GM18861 (cell line): ENCODE measurements at regions not wholly inside any gene's neighbourhood (a gene's known extent, or its start where the extent isn't known, plus 50 kb on each side); places are given as distances from the start of the nearest gene placed in this dataset.

Experiments
- ATAC-seq: cut with Tn5 transposase; IDR thresholded peaks from one replicate; pipeline ENCODE4 v1.9.1; 2021; ENCODE audit not compliant: unreplicated experiment

DNA sequence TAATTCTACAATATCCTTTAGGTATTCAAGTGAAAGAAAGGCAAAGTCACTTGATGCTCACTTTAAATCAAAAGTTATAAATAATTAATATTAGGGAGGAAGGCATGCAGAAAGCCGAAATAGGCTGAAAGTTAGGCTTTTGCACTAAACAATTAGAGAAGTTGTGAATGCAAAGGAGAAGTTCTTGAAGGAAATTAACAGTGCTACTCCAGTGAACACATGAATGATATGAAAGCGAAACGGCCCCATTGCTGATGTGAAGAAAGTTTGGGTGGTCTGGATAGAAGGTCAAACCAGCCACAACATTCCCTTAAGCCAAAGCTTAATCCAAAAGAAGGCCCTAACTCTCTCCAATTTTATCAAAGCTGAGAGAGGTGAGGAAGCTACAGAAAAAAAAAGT lies 103.1 kb upstream of the CXCR4 start:
- ATAC-seq, result no peak

DNA sequence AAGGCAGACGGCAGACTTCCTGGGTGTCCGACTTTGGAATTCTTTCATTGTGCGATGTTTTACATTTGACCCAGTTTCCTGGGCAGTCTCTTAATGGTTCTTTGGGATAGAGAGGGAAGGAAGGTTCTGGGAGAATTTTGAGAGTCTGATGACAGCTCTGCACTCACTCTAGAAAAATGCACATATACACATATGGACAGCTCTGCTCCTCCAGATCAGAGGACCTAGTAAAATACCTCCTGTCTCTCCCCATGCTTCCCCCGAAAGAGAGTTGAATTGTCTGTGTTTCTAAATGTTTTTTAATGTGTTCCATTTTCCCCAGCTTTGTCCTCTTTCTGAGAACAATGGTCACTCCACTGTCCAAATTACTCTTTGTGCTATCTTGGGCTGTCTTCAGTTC lies 102.0 kb upstream of the CXCR4 start:
- ATAC-seq, result no peak

DNA sequence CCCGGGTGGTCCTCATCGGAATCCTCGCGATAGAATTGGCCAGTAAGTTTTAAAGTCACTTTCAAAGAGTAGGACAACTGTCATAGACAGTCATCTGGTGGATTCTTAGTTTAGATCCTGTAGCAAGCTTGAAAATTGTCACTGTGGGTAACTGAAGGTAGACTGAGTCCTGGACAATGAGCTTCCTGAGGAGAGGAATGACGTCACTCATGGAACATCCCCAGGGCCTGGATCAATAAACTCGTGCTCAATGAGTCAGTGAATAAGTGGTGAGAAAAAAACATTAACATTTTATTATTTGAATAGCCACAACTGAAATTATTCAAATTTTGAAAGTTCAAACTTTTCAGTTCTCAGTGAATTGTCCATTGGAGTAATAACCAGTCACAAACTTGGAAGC lies 101.4 kb upstream of the CXCR4 start:
- ATAC-seq, result no peak

DNA sequence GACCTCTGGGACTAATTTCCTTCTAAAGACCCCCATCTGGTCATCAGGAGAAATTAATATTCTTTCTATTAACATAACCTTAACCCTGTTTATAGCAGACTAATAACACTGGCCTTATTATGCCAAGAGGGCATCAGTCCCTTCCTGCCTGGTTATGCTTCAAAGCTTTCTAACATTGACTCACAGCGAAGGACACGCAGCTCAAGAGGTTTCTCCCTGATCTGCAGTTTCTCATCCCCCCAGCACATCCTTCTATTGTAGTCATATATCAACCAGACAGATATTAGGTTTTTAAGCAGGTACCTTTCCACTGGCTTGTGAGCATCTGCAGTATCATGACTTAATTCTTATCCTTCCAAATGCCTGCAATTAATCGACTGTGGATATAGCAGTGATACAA lies 100.0 kb upstream of the CXCR4 start:
- ATAC-seq, result peak; percentile 73

DNA sequence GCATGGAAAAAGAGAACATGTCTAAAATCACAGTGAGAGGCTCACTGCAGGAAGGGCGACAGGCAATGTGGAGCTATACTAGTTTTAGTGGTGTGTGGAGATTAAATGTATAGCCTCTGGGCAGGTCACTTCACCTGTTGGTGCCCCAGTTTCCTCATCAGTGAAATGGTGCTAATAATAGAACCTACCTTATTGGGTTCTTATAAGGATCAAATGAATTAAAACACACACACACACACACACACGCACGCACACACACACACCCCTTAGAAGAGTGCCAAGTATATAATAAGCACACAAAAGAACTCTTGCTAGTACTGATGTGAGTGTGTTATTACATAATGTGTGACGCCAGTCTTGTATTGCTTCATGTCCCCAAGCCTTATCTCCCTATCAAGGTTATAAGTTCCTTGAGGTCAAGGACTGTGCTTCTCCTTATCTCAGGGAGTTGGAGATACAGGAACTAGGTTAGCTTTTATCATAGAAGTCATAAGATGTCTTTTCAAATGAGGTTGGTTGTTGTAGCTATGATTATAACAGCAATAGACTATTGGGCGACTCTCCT lies 98.0 kb upstream of the CXCR4 start:
- ATAC-seq, result no peak

DNA sequence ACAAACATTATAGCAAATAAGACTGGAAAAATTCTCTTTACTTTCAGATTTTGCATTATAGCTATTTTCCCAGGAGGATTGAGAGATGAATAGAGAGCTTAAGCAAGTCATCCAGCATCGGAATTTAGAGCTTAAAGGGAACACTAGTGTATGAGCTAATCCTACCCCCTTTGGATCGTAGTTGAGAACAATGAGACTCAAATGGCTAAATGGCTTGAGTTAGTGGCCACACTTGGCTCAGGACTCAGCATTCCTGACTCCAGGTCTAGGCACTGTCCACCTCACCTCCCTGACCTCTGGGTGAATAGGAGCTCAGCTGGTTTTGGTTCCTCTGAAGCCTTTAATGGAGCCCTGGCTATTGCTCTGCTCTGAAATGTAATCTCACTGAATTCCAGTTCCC lies 97.5 kb upstream of the CXCR4 start:
- no peak for ATAC-seq

DNA sequence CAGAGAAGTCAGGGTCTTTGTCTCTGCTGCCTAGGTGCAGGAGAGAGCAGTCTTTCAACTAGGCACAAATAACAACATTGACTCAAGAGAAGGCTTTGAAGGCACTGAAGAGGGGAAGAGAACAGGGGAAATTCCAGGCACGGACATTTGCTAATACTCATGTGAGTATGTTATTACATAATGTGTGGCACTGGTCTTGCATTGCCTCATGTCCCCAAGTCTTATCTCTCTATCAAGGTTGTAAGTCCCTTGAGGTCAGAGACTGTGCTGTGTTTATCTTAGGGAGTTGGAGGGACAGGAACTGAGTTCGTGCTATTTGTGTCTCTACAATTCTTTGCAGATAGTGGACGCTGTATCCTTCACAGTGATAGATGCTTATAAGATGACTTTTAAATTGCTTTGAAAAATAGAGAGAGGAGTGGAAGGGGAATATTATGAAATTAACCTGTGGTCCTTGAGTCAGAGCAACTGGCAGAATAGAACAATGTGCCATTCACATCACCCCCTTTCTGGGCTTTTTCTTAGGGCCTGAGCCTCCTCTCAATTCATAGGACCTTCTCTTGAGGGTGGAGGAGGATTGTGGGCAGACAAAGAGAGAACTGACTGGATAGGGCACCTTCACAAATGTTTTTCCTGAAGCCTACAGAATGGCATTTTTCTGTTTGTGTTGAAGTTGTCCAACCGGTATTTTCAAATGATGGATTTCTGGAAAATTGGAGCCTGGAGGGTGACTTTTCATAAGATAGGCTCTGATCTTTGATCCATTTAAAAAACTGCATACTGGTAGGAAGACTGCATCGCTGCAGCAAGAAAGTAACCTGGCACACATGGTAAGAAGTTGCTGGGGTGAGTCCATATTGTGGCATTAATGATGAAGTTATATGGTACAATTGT lies 96.6 kb upstream of the CXCR4 start:
- ATAC-seq, result no peak

DNA sequence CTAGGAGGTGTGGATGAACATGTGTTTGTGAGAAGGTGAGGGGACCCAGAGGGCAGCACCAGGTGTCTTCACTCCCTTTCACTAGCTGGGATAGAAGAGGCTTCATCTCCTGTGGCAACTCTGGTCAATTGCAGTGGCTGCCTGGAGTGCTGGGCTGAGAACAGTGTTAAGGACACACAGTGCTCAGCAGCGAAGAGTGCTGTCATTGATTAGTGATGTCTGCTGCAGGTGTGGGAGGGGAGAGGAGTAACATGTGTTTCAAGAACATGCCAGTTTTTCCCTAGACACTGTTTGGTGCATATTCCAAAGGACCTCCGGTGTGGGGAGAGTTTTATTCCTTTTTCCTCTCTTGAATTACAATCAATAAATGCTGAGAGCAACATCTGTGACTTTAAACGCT lies 95.9 kb upstream of the CXCR4 start:
- ATAC-seq, result no peak

DNA sequence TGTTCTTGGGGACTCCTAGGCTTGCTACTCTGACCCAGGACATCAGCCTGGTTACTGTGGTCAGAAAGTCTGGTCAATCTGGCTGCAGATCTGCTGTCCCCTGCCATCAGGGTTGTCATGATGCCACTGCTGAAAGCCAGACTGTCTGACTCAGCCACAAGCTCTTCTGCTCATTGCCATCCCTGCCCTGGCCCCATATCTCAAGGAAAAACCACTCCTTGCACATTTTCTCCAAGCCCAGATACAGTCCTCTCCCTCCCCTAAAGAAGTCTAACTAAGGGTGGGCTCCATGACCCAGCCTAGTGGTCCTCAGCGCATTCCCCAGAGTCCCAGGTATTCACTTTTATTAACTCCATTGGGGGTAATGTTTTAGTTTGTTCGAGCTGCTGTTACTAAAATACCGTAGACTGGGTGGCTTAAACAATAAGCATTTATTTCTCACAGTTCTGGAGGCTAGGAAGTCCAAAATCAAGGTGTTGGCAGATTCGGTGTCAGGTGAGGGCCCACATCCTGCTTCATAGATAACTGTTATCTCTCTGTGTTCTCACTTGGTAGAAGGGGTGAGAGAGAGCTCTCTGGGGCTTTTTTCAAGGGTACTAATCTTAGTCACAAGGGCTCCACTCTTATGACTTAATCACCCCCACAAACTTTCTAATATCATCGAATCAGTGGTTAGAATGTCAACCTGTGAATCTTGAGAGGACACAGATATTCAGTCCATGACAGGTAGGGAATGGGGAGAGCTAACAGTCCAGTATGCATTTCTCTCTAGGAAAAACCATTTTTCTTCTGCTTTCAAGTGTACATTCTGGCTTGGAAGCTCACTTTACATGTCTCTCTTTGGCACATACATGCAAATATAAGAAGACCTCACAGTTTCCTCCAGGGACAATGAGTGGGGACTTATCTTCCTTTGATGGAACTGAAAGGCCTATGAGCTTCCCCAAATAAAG lies 94.8 kb upstream of the CXCR4 start:
- peak; percentile 56 for ATAC-seq

DNA sequence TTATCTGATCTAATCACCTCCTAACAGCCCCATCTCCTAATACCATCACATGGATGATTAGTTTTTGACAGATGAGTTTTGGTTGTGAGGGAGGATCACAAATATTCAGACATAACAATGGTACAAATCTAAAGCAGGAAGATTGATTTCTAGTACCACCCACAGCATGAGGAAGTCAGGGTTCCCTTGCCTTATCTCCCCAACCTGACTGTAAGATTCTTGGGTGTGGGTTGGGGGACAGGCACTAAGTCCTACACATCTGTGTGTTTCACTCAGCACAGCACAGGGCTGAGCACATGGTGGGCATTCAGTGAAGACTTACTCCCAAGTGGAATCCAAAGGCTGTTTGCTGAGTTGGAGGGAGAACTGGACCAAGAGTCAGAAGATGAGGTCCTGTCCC lies 93.8 kb upstream of the CXCR4 start:
- ATAC-seq, result no peak

DNA sequence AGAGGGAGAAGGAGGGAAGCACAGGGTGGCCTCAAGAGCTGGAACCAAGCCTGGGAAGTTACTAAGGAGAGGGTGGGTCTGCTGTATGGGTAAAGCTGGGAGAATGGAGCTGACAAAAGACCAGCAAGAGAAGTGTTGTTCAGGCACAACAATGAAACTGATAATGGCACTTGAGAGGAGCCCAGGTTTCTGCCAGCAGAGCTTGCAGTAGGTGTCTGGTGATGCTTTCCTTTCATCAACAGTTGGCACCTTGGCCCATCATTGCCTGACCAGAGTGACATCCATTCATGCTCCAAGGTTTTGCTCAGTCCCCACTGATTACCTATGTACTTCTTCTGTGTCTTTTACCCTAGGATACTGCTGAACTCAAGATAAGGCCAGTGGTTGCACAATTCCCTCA lies 92.9 kb upstream of the CXCR4 start:
- ATAC-seq, result no peak

DNA sequence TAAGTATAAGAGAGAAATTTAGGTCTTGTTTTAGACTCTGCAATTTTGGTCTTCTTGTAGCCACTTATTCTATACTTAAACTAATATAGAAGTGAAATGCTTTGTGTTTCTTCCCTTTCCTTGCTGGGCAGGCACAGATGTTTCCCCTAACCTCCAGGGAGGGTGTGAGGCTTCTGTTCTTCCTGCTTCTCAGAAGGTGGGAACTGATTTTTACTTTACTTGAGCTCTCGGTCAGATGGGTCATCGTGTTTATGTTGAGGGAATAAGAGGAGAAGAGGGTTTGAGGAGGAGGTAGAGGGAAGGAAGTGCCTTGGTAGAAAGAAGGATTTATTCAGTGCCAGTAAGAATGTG lies 92.5 kb upstream of the CXCR4 start:
- no peak for ATAC-seq

DNA sequence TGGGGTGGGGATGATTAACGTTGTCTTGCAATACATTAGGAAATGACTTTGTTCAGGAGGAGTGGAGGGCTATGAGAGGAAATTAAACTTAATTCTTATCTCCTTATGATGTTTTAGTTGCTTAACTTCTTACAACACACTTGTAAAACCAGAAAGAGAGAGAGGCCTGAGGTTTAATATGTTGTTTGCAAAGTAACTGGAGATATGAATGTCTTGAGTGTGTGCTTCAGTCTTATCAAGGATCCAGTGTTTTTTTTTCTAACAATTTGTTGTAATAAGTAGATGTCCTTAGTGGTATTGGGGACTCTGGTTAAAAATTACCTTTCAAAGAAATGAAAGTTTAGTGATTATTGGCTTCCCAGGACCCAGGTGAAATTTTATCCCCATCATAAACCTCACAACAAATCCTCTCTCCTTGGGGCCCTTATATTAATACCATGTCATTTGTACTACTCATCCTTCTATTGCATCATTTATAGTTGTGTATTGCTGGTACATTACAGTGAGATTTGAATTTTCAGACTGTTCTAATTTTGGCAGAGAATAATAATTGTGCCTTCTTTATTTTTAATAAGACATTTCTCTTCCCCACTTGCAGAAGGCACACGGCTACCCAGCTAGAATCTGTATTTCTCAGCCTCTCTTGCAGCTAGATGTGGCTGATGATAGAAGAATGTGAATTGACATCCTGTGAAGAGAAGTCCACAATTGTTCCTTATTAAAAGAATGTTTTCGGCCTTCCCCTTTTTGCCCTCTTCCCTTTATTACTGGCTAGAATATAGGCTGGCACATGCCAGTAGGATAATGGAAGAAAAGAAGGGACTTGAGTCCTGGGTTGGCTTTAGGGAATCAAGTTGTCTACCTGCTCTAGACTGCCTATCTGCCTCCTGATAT lies 91.9 kb upstream of the CXCR4 start:
- ATAC-seq, result no peak

DNA sequence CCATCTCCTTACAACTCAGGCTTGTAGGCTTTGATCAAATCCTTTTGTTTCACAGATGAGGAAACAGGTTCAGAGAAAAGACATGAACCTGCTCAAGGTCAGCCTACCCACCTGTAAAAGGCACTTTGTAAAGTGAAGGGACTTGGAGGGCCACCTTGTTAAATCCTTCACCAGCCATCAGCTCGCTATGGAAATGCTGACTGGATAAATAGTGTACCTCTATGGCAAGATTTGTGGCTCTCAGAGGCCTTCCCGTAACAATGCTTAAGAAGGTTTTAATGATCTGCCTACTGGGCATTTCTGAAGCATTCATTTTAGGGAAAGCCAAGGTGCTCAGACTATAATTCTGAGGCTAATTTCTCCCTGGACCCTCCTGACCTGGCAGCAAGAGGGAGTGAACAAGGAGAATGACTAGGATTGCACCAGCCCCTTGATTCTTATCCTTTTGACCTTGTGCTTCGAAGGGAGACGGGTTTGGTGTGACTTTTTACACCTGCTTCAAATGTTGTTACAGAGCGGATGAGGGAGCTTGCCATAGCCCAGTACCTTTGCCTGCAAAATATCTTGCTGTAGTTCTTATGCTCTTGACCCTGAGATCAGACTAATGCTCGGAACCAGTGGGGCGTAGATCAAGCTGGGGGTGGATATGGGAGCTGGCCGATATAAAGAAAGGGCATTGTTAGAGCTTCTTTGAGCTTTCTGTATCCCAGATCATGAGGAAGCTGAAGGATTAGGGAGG lies 90.9 kb upstream of the CXCR4 start:
- no peak for ATAC-seq

DNA sequence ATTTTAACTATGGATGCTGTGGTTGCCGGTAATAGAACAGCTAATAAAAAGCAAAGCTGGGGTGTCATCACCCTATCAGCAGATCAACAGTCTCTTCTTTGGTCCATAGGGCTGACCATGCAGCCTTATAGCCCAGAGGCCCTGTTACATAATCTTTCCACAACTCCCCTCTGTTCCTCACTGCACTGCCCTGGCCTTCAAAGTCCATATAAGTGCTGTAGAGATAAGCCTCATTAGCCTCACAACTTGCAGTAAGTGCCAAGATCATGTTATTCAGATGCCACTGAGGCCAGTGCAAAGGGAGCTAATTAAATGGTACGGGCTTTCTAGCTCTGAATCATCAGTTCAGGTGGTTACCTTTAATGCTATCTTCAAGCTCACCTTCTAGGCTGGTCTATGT lies 89.7 kb upstream of the CXCR4 start:
- peak; percentile 6 for ATAC-seq

DNA sequence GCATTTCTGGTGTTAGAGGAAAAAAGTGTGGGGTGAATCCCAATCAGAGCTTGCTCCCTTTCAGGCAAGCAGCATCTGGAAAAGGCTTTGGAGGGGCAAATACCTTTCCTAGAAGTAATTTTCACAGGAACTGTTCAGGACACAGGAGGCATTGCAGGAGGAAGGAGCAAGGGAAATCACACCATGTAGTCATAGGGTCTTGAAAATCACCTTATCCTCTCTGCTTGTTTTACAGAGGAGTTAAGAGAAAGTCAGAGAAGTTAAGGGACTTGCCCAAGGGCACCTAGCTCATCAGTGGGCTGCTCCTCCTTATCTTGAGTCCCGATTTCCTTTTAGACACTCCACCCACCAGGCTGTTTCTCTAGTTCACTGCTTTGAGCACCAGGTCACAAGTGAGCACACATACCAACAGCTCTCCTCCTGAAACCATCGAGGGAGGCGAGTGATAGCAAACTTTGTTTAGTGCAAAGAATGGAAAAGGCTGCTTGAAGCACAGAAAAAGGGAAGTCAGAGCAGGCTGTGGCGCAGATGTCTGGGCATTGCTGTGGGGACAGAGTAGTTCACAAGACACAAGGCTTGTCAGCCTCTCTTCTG lies 89.2 kb upstream of the CXCR4 start:
- peak; percentile 40 for ATAC-seq

DNA sequence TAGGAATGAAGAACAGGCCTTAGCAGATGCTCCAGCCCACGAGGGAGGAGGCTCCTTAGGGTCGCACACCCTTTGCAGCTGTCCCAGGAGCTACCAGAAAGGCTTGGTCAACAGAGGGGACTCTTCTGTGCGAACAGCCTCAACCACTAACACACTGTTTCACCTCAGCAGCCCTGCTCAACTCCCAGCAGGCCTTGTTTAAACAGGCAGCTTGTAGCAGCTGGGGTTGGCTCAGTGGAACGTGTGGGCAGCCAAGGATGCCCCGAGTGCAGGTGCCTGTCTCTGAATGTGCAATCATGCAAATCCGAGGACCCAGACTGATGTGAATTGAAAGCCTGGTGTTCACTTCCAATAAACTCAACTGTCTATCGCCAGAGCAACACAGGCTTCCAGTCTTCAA lies 88.7 kb upstream of the CXCR4 start:
- ATAC-seq, result peak; percentile 95

DNA sequence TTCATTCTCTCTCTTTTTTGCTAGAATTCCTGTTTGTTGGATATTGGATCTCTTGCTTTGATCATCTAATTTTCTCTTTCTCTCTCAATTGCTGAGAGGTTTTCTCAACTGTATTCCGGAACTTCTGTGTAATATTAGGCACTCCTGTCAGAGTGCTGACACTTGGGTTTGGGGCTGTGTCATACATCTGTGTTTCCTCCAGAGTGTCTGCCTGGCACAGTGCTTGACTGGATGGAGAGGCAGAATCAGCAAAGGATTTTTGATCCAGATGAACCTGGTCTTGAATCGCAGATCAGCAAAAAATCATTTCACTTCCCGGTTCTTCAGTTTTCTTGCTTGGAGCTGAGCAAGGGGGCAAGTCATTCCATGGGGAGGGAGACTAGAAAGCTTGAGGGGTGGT lies 87.7 kb upstream of the CXCR4 start:
- ATAC-seq, result no peak

DNA sequence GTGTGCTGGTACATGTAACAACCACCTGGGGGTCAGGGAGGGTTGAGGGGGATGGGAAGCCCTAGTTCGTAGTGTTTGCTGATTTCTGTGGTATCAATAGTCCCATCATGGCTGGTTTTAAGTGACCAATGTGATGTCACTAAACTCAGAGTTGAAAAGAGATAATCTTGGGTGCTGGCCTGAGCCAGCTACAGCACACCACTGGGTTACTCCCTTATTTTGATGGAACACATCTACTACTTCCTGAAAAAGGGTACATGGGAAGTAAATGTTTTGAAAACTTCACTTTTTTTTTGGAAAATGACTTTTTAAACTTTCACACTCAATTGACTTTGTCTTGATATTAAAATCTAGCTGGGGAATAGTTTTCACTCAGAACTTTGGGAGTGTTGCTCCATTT lies 87.0 kb upstream of the CXCR4 start:
- ATAC-seq, result no peak

DNA sequence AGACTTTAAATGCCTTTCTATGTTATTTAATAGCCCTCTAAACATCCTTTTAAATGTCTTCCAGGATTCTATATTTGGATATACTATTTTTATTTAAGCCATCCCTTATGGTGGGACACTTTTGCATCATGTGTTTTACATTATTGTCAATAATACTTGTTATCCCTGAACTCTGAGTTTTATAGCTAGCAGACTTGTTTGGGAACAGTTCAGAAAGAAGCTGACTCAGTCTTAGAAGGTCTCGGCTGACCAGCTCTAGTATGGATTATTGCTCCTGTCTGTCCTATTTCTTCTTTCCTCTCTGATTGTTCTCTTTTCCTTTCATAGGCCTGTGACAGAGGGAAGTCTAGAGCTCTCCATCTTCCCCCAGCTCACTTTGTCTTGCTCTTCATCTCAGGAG lies 77.3 kb upstream of the CXCR4 start:
- ATAC-seq, result no peak
